GM21723 (cell line): ENCODE measurements at regions not wholly inside any gene's neighbourhood (a gene's known extent, or its start where the extent isn't known, plus 50 kb on each side); places are given as distances from the start of the nearest gene placed in this dataset.
"Not testable (repeated sequence)": the region's sequence is repeated elsewhere in the genome, so short reads cannot be mapped to it uniquely, and the experiment has no call there.

ENCODE experiments used
- ATAC-seq: cut with Tn5 transposase; IDR thresholded peaks from one replicate; pipeline ENCODE4 v1.9.1; 2021; ENCODE audit warnings: mild to moderate bottlenecking, moderate library complexity; ENCODE audit not compliant: unreplicated experiment

- ATAC-seq: not testable (repeated sequence)
Observed at GRCh38 chr16:16448423-16448822, 69.5 kb downstream of the NPIPA7 start.

GRCh38 chr16:16449712-16450237 is 70.8 kb downstream of the NPIPA7 start:
- ATAC-seq: not testable (repeated sequence)

- not testable (repeated sequence) for ATAC-seq
Observed at GRCh38 chr16:16451721-16452410, 72.9 kb downstream of the NPIPA7 start.

GRCh38 chr16:16458579-16458978 is 79.6 kb downstream of the NPIPA7 start:
- ATAC-seq: not testable (repeated sequence)

GRCh38 chr16:16463792-16464191 is 84.9 kb downstream of the NPIPA7 start:
- ATAC-seq: not testable (repeated sequence)

- ATAC-seq: not testable (repeated sequence)
Observed at GRCh38 chr16:16488919-16489318, 110.0 kb downstream of the NPIPA7 start.

GRCh38 chr16:16489466-16489865 is 110.5 kb downstream of the NPIPA7 start:
- ATAC-seq: not testable (repeated sequence)

GRCh38 chr16:16494114-16494513 is 115.2 kb downstream of the NPIPA7 start:
- ATAC-seq: not testable (repeated sequence)

- not testable (repeated sequence) for ATAC-seq
Observed at GRCh38 chr16:16494998-16495397, 116.1 kb downstream of the NPIPA7 start.

GRCh38 chr16:16499875-16500274 is 120.9 kb downstream of the NPIPA7 start:
- ATAC-seq: not testable (repeated sequence)

- ATAC-seq: not testable (repeated sequence)
Observed at GRCh38 chr16:16507041-16507440, 128.1 kb downstream of the NPIPA7 start.

- not testable (repeated sequence) for ATAC-seq
Observed at GRCh38 chr16:16508344-16508743, 129.4 kb downstream of the NPIPA7 start.

- not testable (repeated sequence) for ATAC-seq
Observed at GRCh38 chr16:16519395-16519794, 140.5 kb downstream of the NPIPA7 start.

GRCh38 chr16:16521239-16522002 is 142.5 kb downstream of the NPIPA7 start:
- ATAC-seq: not testable (repeated sequence)

- ATAC-seq: not testable (repeated sequence)
Observed at GRCh38 chr16:16526998-16527397, 148.1 kb downstream of the NPIPA7 start.

- not testable (repeated sequence) for ATAC-seq
Observed at GRCh38 chr16:16530744-16531143, 151.8 kb downstream of the NPIPA7 start.

- ATAC-seq: not testable (repeated sequence)
Observed at GRCh38 chr16:16535565-16535964, 156.6 kb downstream of the NPIPA7 start.

- not testable (repeated sequence) for ATAC-seq
Observed at GRCh38 chr16:16536151-16536550, 157.2 kb downstream of the NPIPA7 start.

GRCh38 chr16:16549710-16550109 is 170.8 kb downstream of the NPIPA7 start:
- not testable (repeated sequence) for ATAC-seq

- ATAC-seq: not testable (repeated sequence)
Observed at GRCh38 chr16:16550824-16551223, 171.9 kb downstream of the NPIPA7 start.

- ATAC-seq: not testable (repeated sequence)
Observed at GRCh38 chr16:16552819-16553340, 173.9 kb downstream of the NPIPA7 start.
